Psoas muscle (tissue), 7 donors: ENCODE measurements at regions not wholly inside any gene's neighbourhood (a gene's known extent, or its start where the extent isn't known, plus 50 kb on each side); places are given as distances from the start of the nearest gene placed in this dataset.
"Not testable (repeated sequence)": the region's sequence is repeated elsewhere in the genome, so short reads cannot be mapped to it uniquely, and the experiment has no call there.

Experiments used
- ATAC-seq, 4 donors: fragments of 200-7000 bp; cut with Tn5 transposase; one replicate each; pipeline ENCODE4 v1.9.1; 2020; ENCODE audit warnings: moderate library complexity in 3 of 4, mild to moderate bottlenecking in 2 of 4
- DNase-seq, 2 donors: peaks; one replicate each; pipeline ENCODE4 v3.0.0-alpha.2; 2020
- H3K27ac ChIP-seq: fragments of 200-600 bp; one replicate; pipeline ENCODE4 v1.8.0; 2022
- H3K27me3 ChIP-seq, 3 donors: fragments of 200-600 bp in 1 of 3; one replicate each; pipeline versions ENCODE4 v1.6.1 to v1.8.0; 2013 to 2022; ENCODE audit warnings: low read length in 2 of 3, mild to moderate bottlenecking in 2 of 3, moderate library complexity in 1 of 3; ENCODE audit not compliant: insufficient read depth in 3 of 3
- H3K36me3 ChIP-seq, 2 donors: fragments of 200-600 bp in 1 of 2; one replicate each; pipeline versions ENCODE4 v1.6.1 to v1.8.0; 2013 to 2022; ENCODE audit warnings: low read depth in 1 of 2, mild to moderate bottlenecking in 1 of 2, moderate library complexity in 1 of 2; ENCODE audit not compliant: insufficient read depth in 1 of 2
- H3K4me1 ChIP-seq: fragments of 200-600 bp; one replicate; pipeline ENCODE4 v1.8.0; 2022
- H3K4me3 ChIP-seq: fragments of 200-600 bp; one replicate; pipeline ENCODE4 v1.8.0; 2022; ENCODE audit warnings: mild to moderate bottlenecking
- H3K9me3 ChIP-seq: fragments of 200-600 bp; one replicate; pipeline ENCODE4 v1.8.0; 2022
- WGBS, 3 donors: extraction: QIAGEN DNeasy Blood & Tissue Kit; methylation state at CpG; one replicate each; pipeline versions ENCODE4 v1.1.6 to v1.1.7; 2013; 5-methylcytosine and 5-hydroxymethylcytosine counted together
- intact Hi-C, 2 donors: fragments of 100-400 bp; cut with DNase I; formaldehyde crosslinking; loops; one replicate each; pipeline versions ENCODE4 v1.11.0 to v1.14.2; 2022
- donor health status: healthy with polysubstance abuse.
- donor health status: DM: no; HTN: no; CAD: no; lungs with moderate emphysema.
- donor health status: Bipolar disorder and iron deficiency.
- donor health status: healthy.
- donor health status: DM: yes; HTN: yes; CAD: no.
- donor health status: DM: no; HTN: no; CAD: no.
- donor health status: DM: yes; HTN: yes; CAD: no.

DNA sequence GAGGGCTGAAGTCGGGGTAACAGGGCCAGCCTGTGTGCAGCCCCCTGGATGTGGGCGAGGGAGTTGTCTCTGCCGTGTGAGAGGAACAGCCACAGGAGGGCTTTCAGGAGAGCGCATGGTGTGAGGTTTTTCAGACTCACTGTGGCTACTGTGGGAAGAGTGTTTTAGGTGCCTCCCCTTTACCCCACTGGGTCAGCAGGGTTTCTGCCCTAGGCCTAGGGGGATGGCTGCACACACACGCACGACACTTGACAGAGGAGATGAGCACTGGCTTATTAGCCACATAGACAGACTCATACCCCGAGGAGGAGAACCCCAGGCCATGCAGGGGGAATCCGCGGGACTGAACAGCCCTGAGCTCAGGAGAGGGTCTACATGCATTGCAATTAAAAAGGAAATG is 70.8 kb upstream of the GOLGA6L6 start:
- H3K4me1 ChIP-seq, H3K4me3 ChIP-seq, intact Hi-C loops, H3K27me3 ChIP-seq, H3K27ac ChIP-seq, ATAC-seq, H3K9me3 ChIP-seq, H3K36me3 ChIP-seq: not testable (repeated sequence)
- peak in 1 of 2 donors; percentile 30 for DNase-seq
- WGBS, 3 donors, result 79 to 84% (median 84%) methylated on average over 8 to 9 of the region's 9 CpGs

DNA sequence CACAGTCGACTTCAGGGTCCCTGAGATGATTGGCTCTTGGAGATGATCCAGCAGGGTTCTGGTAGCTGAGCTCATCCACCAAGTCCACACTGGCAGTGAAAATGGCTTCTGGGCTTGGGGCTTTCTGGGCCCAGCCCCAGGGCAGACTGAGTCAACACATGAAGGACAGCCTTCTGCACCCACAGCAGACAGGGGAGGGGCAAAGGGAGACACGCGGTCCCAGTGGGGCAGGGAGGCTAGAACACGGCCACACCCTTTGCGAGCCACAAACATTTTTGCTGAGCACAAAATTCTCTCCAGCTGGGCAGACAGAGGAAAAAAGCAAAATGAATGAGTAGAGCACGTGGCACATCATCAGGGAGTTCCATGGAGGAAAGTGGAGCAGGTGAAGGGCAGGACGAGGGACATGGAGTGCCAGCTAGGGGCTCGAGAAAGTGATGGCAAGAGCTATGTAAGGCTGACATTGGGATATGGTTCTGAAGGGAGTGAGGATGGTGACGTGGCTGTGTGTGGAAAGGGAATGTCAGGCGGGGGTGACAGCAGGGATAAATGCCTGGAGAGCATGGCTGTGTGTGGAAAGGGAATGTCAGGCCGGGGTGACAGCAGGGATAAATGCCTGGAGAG is 70.2 kb upstream of the GOLGA6L6 start:
- H3K4me3 ChIP-seq, H3K9me3 ChIP-seq, DNase-seq, H3K36me3 ChIP-seq, ATAC-seq, intact Hi-C loops, H3K27ac ChIP-seq, H3K4me1 ChIP-seq, H3K27me3 ChIP-seq: not testable (repeated sequence)
- 58 to 76% (median 68%) methylated on average over 2 of the region's 11 CpGs for whole genome bisulfite sequencing, 3 donors

DNA sequence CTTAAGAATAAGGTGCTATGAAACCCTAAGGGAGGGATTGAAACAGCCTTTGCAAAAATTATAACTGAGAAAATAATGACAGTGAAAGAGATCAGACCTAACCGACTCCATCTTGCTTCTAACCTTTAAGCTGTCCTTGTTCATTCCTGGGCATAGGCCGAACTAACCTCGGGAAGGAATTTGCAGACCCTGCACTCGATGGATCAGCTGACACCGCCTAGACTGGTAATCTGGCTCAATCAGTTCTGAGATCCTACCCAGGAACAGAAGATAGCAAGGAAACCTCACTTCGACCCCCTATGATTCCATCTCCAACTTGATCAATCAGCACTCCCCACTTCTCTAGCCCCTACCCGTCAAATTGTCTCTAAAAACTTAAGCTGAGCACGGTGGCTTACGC is 66.6 kb upstream of the GOLGA6L6 start:
- H3K27ac ChIP-seq, H3K27me3 ChIP-seq, H3K4me1 ChIP-seq, H3K4me3 ChIP-seq, intact Hi-C loops, ATAC-seq, H3K9me3 ChIP-seq, H3K36me3 ChIP-seq, DNase-seq: not testable (repeated sequence)
- 81 to 91% (median 88%) methylated on average over 4 to 5 of the region's 9 CpGs for WGBS, 3 donors

DNA sequence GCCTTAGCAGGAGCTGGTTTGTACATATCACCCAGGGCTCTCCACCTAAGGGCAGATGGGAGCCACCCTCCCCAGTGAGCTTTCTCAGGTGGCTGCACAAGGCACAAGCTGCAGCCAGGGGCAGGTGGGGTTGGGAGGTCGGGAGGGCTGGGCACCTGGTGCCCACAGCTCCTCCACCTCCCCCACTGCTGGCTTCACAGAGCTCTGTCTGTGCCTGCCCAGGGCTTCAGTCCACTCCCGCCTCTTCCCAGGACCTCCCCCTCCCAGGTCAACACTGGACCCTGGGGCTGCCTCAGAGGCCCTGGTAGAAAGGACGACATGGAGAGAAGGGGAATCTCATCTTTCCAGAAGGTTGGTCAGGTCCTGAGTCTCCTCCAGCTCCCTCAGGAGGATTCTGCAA is 55.6 kb upstream of the GOLGA6L6 start:
- intact Hi-C loops, ATAC-seq, H3K36me3 ChIP-seq, H3K9me3 ChIP-seq, H3K27ac ChIP-seq, DNase-seq, H3K4me3 ChIP-seq, H3K27me3 ChIP-seq, H3K4me1 ChIP-seq: not testable (repeated sequence)
- WGBS, 3 donors, result 47 to 63% (median 61%) methylated on average over 2 of the region's 3 CpGs

DNA sequence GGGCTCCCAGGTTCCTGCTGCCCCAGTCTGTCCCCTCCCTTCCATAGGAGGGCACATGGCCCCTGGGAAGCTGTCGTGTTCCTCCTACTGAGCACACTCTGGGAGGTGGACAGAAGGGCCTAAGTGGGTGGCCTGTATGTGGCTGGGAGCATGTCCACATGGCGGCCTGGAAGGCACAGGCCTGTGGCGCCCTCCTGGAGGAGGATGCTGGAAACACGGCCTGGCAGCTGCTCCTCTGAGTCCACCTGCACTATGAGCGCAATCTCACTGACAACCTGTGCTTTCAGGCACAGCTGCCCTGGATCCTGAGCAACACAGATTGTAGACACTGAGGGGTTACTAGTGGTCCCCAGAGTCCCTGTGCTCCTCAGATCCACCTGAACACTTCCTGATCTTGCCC is 52.6 kb upstream of the GOLGA6L6 start:
- H3K36me3 ChIP-seq, H3K27ac ChIP-seq, DNase-seq, H3K9me3 ChIP-seq, ATAC-seq, H3K4me1 ChIP-seq, H3K27me3 ChIP-seq, H3K4me3 ChIP-seq, intact Hi-C loops: not testable (repeated sequence)
- WGBS, 3 donors, result 60% methylated on average over 1 of the region's 5 CpGs; no CpG with 5 or more reads in 2 of the 3 donors

DNA sequence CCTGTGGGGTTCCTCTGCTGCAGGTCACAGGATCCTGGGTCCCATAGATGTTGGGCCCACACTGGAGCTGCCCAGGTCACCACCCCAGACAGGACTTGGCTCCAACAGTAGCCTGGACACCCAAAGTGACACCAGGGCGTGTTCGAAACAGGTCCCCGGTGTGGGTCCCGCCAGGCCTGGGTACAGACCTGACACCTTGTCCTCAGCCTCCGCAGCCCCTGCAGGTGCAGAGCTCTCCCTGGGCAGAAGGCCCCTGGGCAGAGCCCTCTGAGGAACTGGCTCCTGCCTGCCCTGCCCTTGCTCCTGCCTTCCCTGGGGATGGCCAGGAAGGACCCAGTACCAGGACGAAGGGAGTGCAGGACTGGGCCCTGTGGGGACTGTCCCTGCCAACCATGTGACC is 50.3 kb upstream of the GOLGA6L6 start:
- H3K9me3 ChIP-seq, H3K36me3 ChIP-seq, H3K4me1 ChIP-seq, H3K27me3 ChIP-seq, H3K27ac ChIP-seq, DNase-seq, H3K4me3 ChIP-seq, intact Hi-C loops, ATAC-seq: not testable (repeated sequence)
- 88 to 96% (median 93%) methylated on average over 2 to 5 of the region's 6 CpGs for WGBS, 3 donors
